HepG2 (cell line): ENCODE measurements at regions not wholly inside any gene's neighbourhood (a gene's known extent, or its start where the extent isn't known, plus 50 kb on each side); places are given as distances from the start of the nearest gene placed in this dataset.
A peak's percentile ranks its signal among the peaks of the same experiment; 100 is the strongest.

Experiments used
- ATAC-seq: fragments of 200-7000 bp; cut with Tn5 transposase; 3 replicates; pipeline ENCODE4 v1.9.1; 2020; ENCODE audit warnings: mild to moderate bottlenecking, moderate library complexity
- BruUV-seq: library from RNA; stranded (reverse); fragments of 400-500 nt; replicated peaks from 2 replicates; lab custom pipeline; 2021; lab: Mats Ljungman, UMichigan
- CTCF ChIA-PET: fragments of 300-600 bp; formaldehyde crosslinking; extraction: SDS; loops from one replicate; lab custom pipeline; 2021; ENCODE audit warnings: low total read pairs, inconsistent platforms, low intra/inter-chr PET ratio; lab: Yijun Ruan, JAX
- POLR2A ChIA-PET: fragments of 350-600 bp; sonication (Branson Sonifier 250); formaldehyde crosslinking; loops from one replicate; lab custom pipeline; 2020; ENCODE audit warnings: antibody characterized with exemption, inconsistent platforms; lab: Yijun Ruan, JAX
- DNase-seq: peaks from one replicate; pipeline ENCODE4 v3.0.0-alpha.2; 2015; ENCODE audit warnings: low spot score
- FAIRE-seq: peaks from 3 replicates; lab custom pipeline; 2011; peaks lifted over from hg19 to GRCh38; lab: Jason Lieb, UNC
- H2AFZ ChIP-seq: one replicate; pipeline ENCODE4 v1.6.1; 2011; ENCODE audit warnings: low read length, inconsistent platforms
- H3K27ac ChIP-seq: fragments of 300-600 bp; 3 replicates; pipeline ENCODE4 v1.8.0; 2011; ENCODE audit warnings: mixed run types, mild to moderate bottlenecking, mixed read lengths, low read length, inconsistent platforms; ENCODE audit not compliant: insufficient read depth; ENCODE audit errors: extremely low read length
- H3K27me3 ChIP-seq, 2 experiments: fragments of 200-600 bp in 1 of 2; 2 replicates in 1 of 2; 3 replicates in 1 of 2; pipeline versions ENCODE4 v1.6.0 to v1.8.0; 2011; ENCODE audit warnings: low read length in 2 of 2, mild to moderate bottlenecking in 2 of 2, moderate library complexity in 2 of 2, inconsistent platforms in 1 of 2; ENCODE audit not compliant: insufficient read depth in 2 of 2, control insufficient read depth in 1 of 2
- H3K36me3 ChIP-seq, 2 experiments: fragments of 200-600 bp in 1 of 2; replicated peaks in 1 of 2; 2 replicates in 1 of 2; 3 replicates in 1 of 2; pipeline versions ENCODE4 v1.5.1 to v1.8.0; 2011; ENCODE audit warnings: low read length in 2 of 2, inconsistent platforms in 1 of 2; ENCODE audit not compliant: insufficient read depth in 2 of 2, control insufficient read depth in 1 of 2
- H3K4me1 ChIP-seq: 2 replicates; pipeline ENCODE4 v1.5.1; 2012; ENCODE audit warnings: low read length, inconsistent platforms; ENCODE audit not compliant: insufficient read depth
- H3K4me2 ChIP-seq: 2 replicates; pipeline ENCODE4 v1.6.0; 2011; ENCODE audit warnings: low read depth, low read length, inconsistent platforms
- H3K4me3 ChIP-seq, 3 experiments: fragments of 200-600 bp in 1 of 3; sonication (generic), shearing (Covaris generic) in 1 of 3; replicated peaks in 1 of 3; 2 replicates each; pipeline ENCODE4 v1.5.1; 2011 to 2016; ENCODE audit warnings: low read length in 3 of 3, inconsistent platforms in 2 of 3, low read depth in 2 of 3, mild to moderate bottlenecking in 2 of 3, control low read depth in 1 of 3, mixed read lengths in 1 of 3; ENCODE audit not compliant: insufficient read depth in 1 of 3
- H3K79me2 ChIP-seq: one replicate; pipeline ENCODE4 v1.6.1; 2011; ENCODE audit warnings: low read length, inconsistent platforms; ENCODE audit not compliant: insufficient read depth
- H3K9ac ChIP-seq: 2 replicates; pipeline ENCODE4 v1.6.0; 2011; ENCODE audit warnings: mild to moderate bottlenecking, low read depth, low read length, inconsistent platforms; ENCODE audit not compliant: insufficient read depth
- H3K9me3 ChIP-seq: 2 replicates; pipeline ENCODE4 v1.5.1; 2012; ENCODE audit warnings: mild to moderate bottlenecking, low read length
- H4K20me1 ChIP-seq: 2 replicates; pipeline ENCODE4 v1.6.0; 2011; ENCODE audit warnings: inconsistent platforms, mild to moderate bottlenecking, low read length, moderate library complexity; ENCODE audit not compliant: insufficient read depth
- ARID5B ChIP-seq: IDR thresholded peaks from 2 replicates; pipeline ENCODE4 v1.4.0; 2020; ENCODE audit warnings: mild to moderate bottlenecking, missing genetic modification reagents
- ELF3 ChIP-seq: IDR thresholded peaks from 2 replicates; pipeline ENCODE4 v1.6.1; 2016; ENCODE audit warnings: missing genetic modification reagents, missing compliant biosample characterization
- HNF4A ChIP-seq: sonication (generic); formaldehyde crosslinking; IDR thresholded peaks from 2 replicates; pipeline ENCODE4 v1.4.0; 2020; ENCODE audit warnings: missing genetic modification reagents
- HOXA3 ChIP-seq: sonication (generic); formaldehyde crosslinking; IDR thresholded peaks from 2 replicates; pipeline ENCODE4 v1.5.0; 2020; ENCODE audit warnings: missing genetic modification reagents
- IKZF4 ChIP-seq: sonication (generic); formaldehyde crosslinking; IDR thresholded peaks from 2 replicates; pipeline ENCODE4 v1.5.1; 2020; ENCODE audit warnings: borderline replicate concordance, mild to moderate bottlenecking, low read depth, missing genetic modification reagents; ENCODE audit errors: not compliant biosample characterization
- KDM2A ChIP-seq: sonication (generic); formaldehyde crosslinking; IDR thresholded peaks from 2 replicates; pipeline ENCODE4 v1.4.0; 2020; ENCODE audit warnings: low read depth, missing genetic modification reagents, borderline replicate concordance
- POGZ ChIP-seq: sonication (generic); formaldehyde crosslinking; IDR thresholded peaks from 2 replicates; pipeline ENCODE4 v1.4.0; 2020; ENCODE audit warnings: mild to moderate bottlenecking, missing genetic modification reagents
- RFX1 ChIP-seq: fragments of 450-650 bp; IDR thresholded peaks from 2 replicates; pipeline ENCODE4 v1.6.1; 2017
- RXRB ChIP-seq: IDR thresholded peaks from 2 replicates; pipeline ENCODE4 v1.6.1; 2016; ENCODE audit warnings: borderline replicate concordance, missing genetic modification reagents, missing compliant biosample characterization
- ZNF337 ChIP-seq: sonication (generic); formaldehyde crosslinking; IDR thresholded peaks from 2 replicates; pipeline ENCODE4 v1.5.1; 2020; ENCODE audit warnings: missing genetic modification reagents, low read depth, mild to moderate bottlenecking, borderline replicate concordance
- ZNF598 ChIP-seq: sonication (generic); formaldehyde crosslinking; IDR thresholded peaks from 2 replicates; pipeline ENCODE4 v1.5.1; 2020; ENCODE audit warnings: mild to moderate bottlenecking, missing genetic modification reagents, borderline replicate concordance
- ZNF775 ChIP-seq: sonication (generic); formaldehyde crosslinking; IDR thresholded peaks from 2 replicates; pipeline ENCODE4 v1.4.0; 2020; ENCODE audit warnings: missing genetic modification reagents, mild to moderate bottlenecking, moderate library complexity, borderline replicate concordance
- WGBS: methylation state at CpG from one replicate; pipeline ENCODE4 v1.1.6; 2017; ENCODE audit warnings: low lambda C conversion rate; 5-methylcytosine and 5-hydroxymethylcytosine counted together
- in situ Hi-C: cut with HindIII; loops from 2 replicates; pipeline ENCODE4 v1.10.0; 2017; ENCODE audit warnings: low pct_unique_long_range_greater_than_20kb; ENCODE audit not compliant: extremely low pct_ligation_motif_present
- intact Hi-C: fragments of 100-400 bp; cut with micrococcal nuclease; formaldehyde crosslinking; loops from one replicate; pipeline ENCODE4 v1.10.0; 2022; ENCODE audit not compliant: unreplicated experiment

- intact Hi-C loops, result no loop called here
- Histone ChIP-seq H3K4me1 (peaks cover 61% of the 10 kb centered on the region), H3K27ac (peak overlapping the region; percentile 65), H3K79me2 (no peaks in the 10 kb centered on the region), H3K4me2 (peak overlapping the region; percentile 48; the same call in 1 of the 2 replicates), H3K9ac (no peak overlapping the region), H3K27me3 (no peaks in the 10 kb centered on the region), H2AFZ (no peak overlapping the region), H3K36me3 (no peaks in the 10 kb centered on the region), H3K9me3 (no peaks in the 10 kb centered on the region), H4K20me1 (no peaks in the 10 kb centered on the region), H3K4me3 (peak overlapping the region in 1 of 3 experiments; percentile 25; a peak in 2 of 6 replicates)
- POLR2A ChIA-PET, result interaction anchor here (1.4 kb wide), 1 partner anchor 40 kb away, joined by 3 read pairs; no protein-coding TSS in a partner anchor
- no peak for DNase-seq
- FAIRE-seq, result no peak
- CTCF ChIA-PET, result no interaction called here
- in situ Hi-C loops, result no loop called here
- no peak for ATAC-seq
- WGBS, result 74% methylated on average over 2 of the region's 2 CpGs
- no peak for TF ChIP-seq RFX1
- BruUV-seq, result no TSS peak
Observed at GRCh38 chr1:94754095-94754494, 66.1 kb upstream of the SLC44A3 start.

GRCh38 chr1:94753171-94753972, 66.8 kb upstream of the SLC44A3 start:
- peak; percentile 56 for FAIRE-seq
- DNase-seq, result peak; percentile 26
- ChIA-PET POLR2A (interaction anchor here (1.4 kb wide), 1 partner anchor 39 kb away, joined by 3 read pairs; no protein-coding TSS in a partner anchor), CTCF (no interaction called here)
- peak; percentile 82 for ATAC-seq
- in situ Hi-C loops, result no loop called here
- WGBS, result 56% methylated on average over 5 of the region's 6 CpGs
- H4K20me1 ChIP-seq, result no peaks in the 10 kb centered on the region
- no peak overlapping the region for H3K9ac ChIP-seq
- peak overlapping the region; percentile 65 for H3K27ac ChIP-seq
- H3K79me2 ChIP-seq, result no peaks in the 10 kb centered on the region
- H3K36me3 ChIP-seq, result no peaks in the 10 kb centered on the region
- peak overlapping the region; percentile 48 for H3K4me2 ChIP-seq
- peaks cover 54% of the 10 kb centered on the region for H3K4me1 ChIP-seq
- H3K27me3 ChIP-seq, result no peaks in the 10 kb centered on the region
- no peaks in the 10 kb centered on the region for H3K9me3 ChIP-seq
- H2AFZ ChIP-seq, result no peak overlapping the region
- no TSS peak for BruUV-seq
- peak overlapping the region in 1 of 3 experiments; percentile 25; a peak in 1 of 6 replicates for H3K4me3 ChIP-seq
- intact Hi-C loops, result no loop called here
- peak; percentile 100 for TF ChIP-seq ZNF775
- 0 out of 2 replicates have a peak, but pooled peaks have one; percentile 15 for TF ChIP-seq HOXA3 (CRISPR knock-in tag)
- 0 out of 2 replicates have a peak, but pooled peaks have one; percentile 19 for TF ChIP-seq KDM2A
- peak; percentile 52; the same call in 1 of the 2 replicates for TF ChIP-seq ARID5B
- peak; percentile 42 for TF ChIP-seq IKZF4
- 0 out of 2 replicates have a peak, but pooled peaks have one; percentile 37 for TF ChIP-seq ZNF337
- TF ChIP-seq ELF3 (CRISPR knock-in tag), result 0 out of 2 replicates have a peak, but pooled peaks have one; percentile 29
- TF ChIP-seq POGZ (CRISPR knock-in tag), result 0 out of 2 replicates have a peak, but pooled peaks have one; percentile 42
- peak; percentile 48 for TF ChIP-seq HNF4A (CRISPR knock-in tag)
- TF ChIP-seq ZNF598 (CRISPR knock-in tag), result 0 out of 2 replicates have a peak, but pooled peaks have one; percentile 20
- peak; percentile 44; the same call in 1 of the 2 replicates for TF ChIP-seq RXRB
